ENCODE measurements at regions not wholly inside any gene's neighbourhood (a gene's known extent, or its start where the extent isn't known, plus 50 kb on each side); places are given as distances from the start of the nearest gene placed in this dataset.

- no peak for TF ChIP-seq YY1 (IDR thresholded peaks at IDR 0.05; ENCODE audit: low read depth)
- TF ChIP-seq TCF12 (IDR thresholded peaks at IDR 0.05; ENCODE audit: low read depth), result no peak
- TF ChIP-seq REST (IDR thresholded peaks at IDR 0.05; ENCODE audit: low read depth), result no peak
- no peak for TF ChIP-seq FOXM1 (IDR thresholded peaks at IDR 0.05; ENCODE audit: borderline replicate concordance, low read depth)
- TF ChIP-seq EP300 (IDR thresholded peaks at IDR 0.05; ENCODE audit: borderline replicate concordance), result no peak
- TF ChIP-seq EGR1 (IDR thresholded peaks at IDR 0.05), result no peak
- TF ChIP-seq ZBTB7A (IDR thresholded peaks at IDR 0.05; ENCODE audit: low read depth), result no peak
- no peak for TF ChIP-seq RAD21 (IDR thresholded peaks at IDR 0.05; ENCODE audit: low read depth)
Observed at GRCh38 chr13:104105418-104106355, 1039.5 kb upstream of the SLC10A2 start.

GRCh38 chr13:104099750-104100149, 1033.5 kb upstream of the SLC10A2 start:
- TF ChIP-seq, protein P1, sequence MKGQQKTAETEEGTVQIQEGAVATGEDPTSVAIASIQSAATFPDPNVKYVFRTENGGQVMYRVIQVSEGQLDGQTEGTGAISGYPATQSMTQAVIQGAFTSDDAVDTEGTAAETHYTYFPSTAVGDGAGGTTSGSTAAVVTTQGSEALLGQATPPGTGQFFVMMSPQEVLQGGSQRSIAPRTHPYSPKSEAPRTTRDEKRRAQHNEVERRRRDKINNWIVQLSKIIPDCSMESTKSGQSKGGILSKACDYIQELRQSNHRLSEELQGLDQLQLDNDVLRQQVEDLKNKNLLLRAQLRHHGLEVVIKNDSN (IDR thresholded peaks at IDR 0.05), result no peak
- no peak for TF ChIP-seq TAF1 (IDR thresholded peaks at IDR 0.05; ENCODE audit: low read depth)
- no peak for TF ChIP-seq EGR1 (IDR thresholded peaks at IDR 0.05)
- no peak for TF ChIP-seq CREB1 (IDR thresholded peaks at IDR 0.05; ENCODE audit: low read depth)
- TF ChIP-seq REST (IDR thresholded peaks at IDR 0.05; ENCODE audit: low read depth), result no peak
- no peak for TF ChIP-seq TEAD4 (IDR thresholded peaks at IDR 0.05)
- TF ChIP-seq EP300 (IDR thresholded peaks at IDR 0.05; ENCODE audit: borderline replicate concordance), result no peak
- TF ChIP-seq, protein P2, sequence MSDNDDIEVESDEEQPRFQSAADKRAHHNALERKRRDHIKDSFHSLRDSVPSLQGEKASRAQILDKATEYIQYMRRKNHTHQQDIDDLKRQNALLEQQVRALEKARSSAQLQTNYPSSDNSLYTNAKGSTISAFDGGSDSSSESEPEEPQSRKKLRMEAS (IDR thresholded peaks at IDR 0.05), result no peak
- TF ChIP-seq YY1 (IDR thresholded peaks at IDR 0.05; ENCODE audit: low read depth), result no peak
- no peak for TF ChIP-seq ZBTB7A (IDR thresholded peaks at IDR 0.05; ENCODE audit: low read depth)
- TF ChIP-seq NFIC (IDR thresholded peaks at IDR 0.05), result no peak
- TF ChIP-seq CEBPB (IDR thresholded peaks at IDR 0.05), result no peak
- no peak for TF ChIP-seq TCF12 (IDR thresholded peaks at IDR 0.05; ENCODE audit: low read depth)
- no peak for TF ChIP-seq RAD21 (IDR thresholded peaks at IDR 0.05; ENCODE audit: low read depth)
- no peak for TF ChIP-seq FOXM1 (IDR thresholded peaks at IDR 0.05; ENCODE audit: borderline replicate concordance, low read depth)

GRCh38 chr13:104098421-104098820, 1032.2 kb upstream of the SLC10A2 start:
- TF ChIP-seq ZBTB7A (IDR thresholded peaks at IDR 0.05; ENCODE audit: low read depth) (no peak), EGR1 (IDR thresholded peaks at IDR 0.05) (no peak)
- TF ChIP-seq, protein P1 (IDR thresholded peaks at IDR 0.05), result no peak

- TF ChIP-seq FOXM1 (IDR thresholded peaks at IDR 0.05; ENCODE audit: borderline replicate concordance, low read depth), result no peak
- TF ChIP-seq CEBPB (IDR thresholded peaks at IDR 0.05), result no peak
- TF ChIP-seq TEAD4 (IDR thresholded peaks at IDR 0.05), result no peak
- no peak for TF ChIP-seq TCF12 (IDR thresholded peaks at IDR 0.05; ENCODE audit: low read depth)
- TF ChIP-seq TAF1 (IDR thresholded peaks at IDR 0.05; ENCODE audit: low read depth), result no peak
- TF ChIP-seq REST (IDR thresholded peaks at IDR 0.05; ENCODE audit: low read depth), result no peak
- TF ChIP-seq, protein P1 (IDR thresholded peaks at IDR 0.05), result no peak
- no peak for TF ChIP-seq ZBTB7A (IDR thresholded peaks at IDR 0.05; ENCODE audit: low read depth)
- no peak for TF ChIP-seq RAD21 (IDR thresholded peaks at IDR 0.05; ENCODE audit: low read depth)
- TF ChIP-seq EGR1 (IDR thresholded peaks at IDR 0.05), result no peak
- no peak for TF ChIP-seq YY1 (IDR thresholded peaks at IDR 0.05; ENCODE audit: low read depth)
Observed at GRCh38 chr13:104086759-104087158, 1020.5 kb upstream of the SLC10A2 start.
